ENCODE measurements at regions not wholly inside any gene's neighbourhood (a gene's known extent, or its start where the extent isn't known, plus 50 kb on each side); places are given as distances from the start of the nearest gene placed in this dataset.

DNA sequence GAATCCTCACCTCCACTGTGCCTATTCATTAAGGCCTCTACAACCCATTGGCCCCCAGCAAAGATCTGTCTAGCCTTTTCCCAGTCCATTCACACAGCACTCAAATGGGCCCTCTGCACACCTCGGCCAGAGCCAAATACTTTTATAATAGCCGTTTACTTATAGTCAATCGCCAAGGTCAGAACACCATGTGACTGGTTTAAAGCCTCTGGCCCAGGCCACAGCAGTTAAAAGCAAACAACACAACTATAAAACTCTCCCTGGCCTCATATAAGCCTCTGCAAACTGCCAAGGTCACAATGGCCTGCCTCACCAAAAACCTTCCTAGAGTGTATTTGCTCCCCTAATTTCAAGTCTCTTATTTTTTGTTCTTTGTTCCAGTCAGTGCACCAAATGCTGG is 562.6 kb downstream of the CAAP1 start:
- no peak for DNase-seq (ENCODE audit: low spot score in 2 of 2)
- Histone ChIP-seq H3K27me3 (no peaks in the 10 kb centered on the region), H3K4me3 (no peak overlapping the region), H3K36me3 (no peaks in the 10 kb centered on the region), H3K27ac (no peak overlapping the region), H3K9me3 (no peaks in the 10 kb centered on the region), H3K4me1 (no peaks in the 10 kb centered on the region)
- WGBS, 2 donors = 52 to 69% methylated on average over 3 of the region's 3 CpGs
- TF ChIP-seq EP300 (IDR thresholded peaks at IDR 0.05) = no peak
- TF ChIP-seq POLR2A (IDR thresholded peaks at IDR 0.05) = no peak
- TF ChIP-seq, protein P1, sequence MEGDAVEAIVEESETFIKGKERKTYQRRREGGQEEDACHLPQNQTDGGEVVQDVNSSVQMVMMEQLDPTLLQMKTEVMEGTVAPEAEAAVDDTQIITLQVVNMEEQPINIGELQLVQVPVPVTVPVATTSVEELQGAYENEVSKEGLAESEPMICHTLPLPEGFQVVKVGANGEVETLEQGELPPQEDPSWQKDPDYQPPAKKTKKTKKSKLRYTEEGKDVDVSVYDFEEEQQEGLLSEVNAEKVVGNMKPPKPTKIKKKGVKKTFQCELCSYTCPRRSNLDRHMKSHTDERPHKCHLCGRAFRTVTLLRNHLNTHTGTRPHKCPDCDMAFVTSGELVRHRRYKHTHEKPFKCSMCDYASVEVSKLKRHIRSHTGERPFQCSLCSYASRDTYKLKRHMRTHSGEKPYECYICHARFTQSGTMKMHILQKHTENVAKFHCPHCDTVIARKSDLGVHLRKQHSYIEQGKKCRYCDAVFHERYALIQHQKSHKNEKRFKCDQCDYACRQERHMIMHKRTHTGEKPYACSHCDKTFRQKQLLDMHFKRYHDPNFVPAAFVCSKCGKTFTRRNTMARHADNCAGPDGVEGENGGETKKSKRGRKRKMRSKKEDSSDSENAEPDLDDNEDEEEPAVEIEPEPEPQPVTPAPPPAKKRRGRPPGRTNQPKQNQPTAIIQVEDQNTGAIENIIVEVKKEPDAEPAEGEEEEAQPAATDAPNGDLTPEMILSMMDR (IDR thresholded peaks at IDR 0.05) = no peak

DNA sequence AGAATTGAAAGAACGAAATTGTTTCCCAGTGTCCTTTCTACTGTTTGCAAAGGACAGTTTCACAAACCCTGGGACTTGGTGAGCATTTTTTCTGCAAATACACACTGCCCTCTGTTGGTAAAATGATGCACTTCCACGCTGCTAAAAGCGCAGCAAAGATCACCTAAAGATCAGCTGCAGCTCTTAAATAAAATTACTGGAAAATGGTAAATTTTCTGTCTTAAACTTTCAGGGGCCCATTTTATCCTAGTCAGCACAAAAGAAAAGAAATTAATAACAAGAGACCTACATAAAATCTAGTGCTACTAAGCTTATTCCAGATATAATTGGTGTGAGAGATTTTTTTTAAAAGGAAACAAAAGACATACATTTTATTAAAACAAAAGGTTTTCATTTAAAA is 566.0 kb downstream of the CAAP1 start:
- DNase-seq (ENCODE audit: low spot score in 2 of 2) = peak in 1 of 2 donors; percentile 54
- 0% methylated on average over 3 of the region's 3 CpGs for WGBS, 2 donors
- no peak overlapping the region for H3K27ac ChIP-seq
- H3K36me3 ChIP-seq = no peaks in the 10 kb centered on the region
- H3K9me3 ChIP-seq = no peaks in the 10 kb centered on the region
- no peak for TF ChIP-seq POLR2A (IDR thresholded peaks at IDR 0.05)
- no peak for TF ChIP-seq EP300 (IDR thresholded peaks at IDR 0.05)
- TF ChIP-seq, protein P1 (IDR thresholded peaks at IDR 0.05) = peak; percentile 44 to 86 (median 66)
- H3K27me3 ChIP-seq = no peaks in the 10 kb centered on the region
- no peaks in the 10 kb centered on the region for H3K4me1 ChIP-seq
- H3K4me3 ChIP-seq = no peak overlapping the region

DNA sequence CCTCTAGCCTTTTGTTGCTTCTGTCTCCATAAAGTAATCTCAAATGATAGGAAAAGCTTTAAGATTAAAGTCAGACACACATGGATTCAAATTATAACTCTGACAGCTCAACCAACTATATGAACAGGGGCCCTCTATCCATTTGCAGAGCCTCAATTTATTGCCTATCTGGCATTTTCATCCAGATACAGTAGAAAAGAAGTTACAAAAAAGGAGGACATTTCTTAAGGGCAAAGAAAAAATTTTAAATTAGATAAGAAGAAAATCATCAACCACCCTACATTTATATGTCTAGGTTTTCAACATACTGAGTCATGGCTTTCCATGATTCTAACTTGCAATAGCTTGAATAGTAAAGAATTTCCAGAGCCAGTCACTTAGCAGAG is 567.2 kb downstream of the CAAP1 start:
- H3K27ac ChIP-seq = no peak overlapping the region
- H3K27me3 ChIP-seq = no peaks in the 10 kb centered on the region
- no peak overlapping the region for H3K4me3 ChIP-seq
- no peaks in the 10 kb centered on the region for H3K36me3 ChIP-seq
- no peaks in the 10 kb centered on the region for H3K4me1 ChIP-seq
- H3K9me3 ChIP-seq = no peaks in the 10 kb centered on the region
- TF ChIP-seq, protein P1 (IDR thresholded peaks at IDR 0.05) = no peak
- TF ChIP-seq EP300 (IDR thresholded peaks at IDR 0.05) (no peak), POLR2A (IDR thresholded peaks at IDR 0.05) (no peak)
- no peak for DNase-seq (ENCODE audit: low spot score in 2 of 2)

DNA sequence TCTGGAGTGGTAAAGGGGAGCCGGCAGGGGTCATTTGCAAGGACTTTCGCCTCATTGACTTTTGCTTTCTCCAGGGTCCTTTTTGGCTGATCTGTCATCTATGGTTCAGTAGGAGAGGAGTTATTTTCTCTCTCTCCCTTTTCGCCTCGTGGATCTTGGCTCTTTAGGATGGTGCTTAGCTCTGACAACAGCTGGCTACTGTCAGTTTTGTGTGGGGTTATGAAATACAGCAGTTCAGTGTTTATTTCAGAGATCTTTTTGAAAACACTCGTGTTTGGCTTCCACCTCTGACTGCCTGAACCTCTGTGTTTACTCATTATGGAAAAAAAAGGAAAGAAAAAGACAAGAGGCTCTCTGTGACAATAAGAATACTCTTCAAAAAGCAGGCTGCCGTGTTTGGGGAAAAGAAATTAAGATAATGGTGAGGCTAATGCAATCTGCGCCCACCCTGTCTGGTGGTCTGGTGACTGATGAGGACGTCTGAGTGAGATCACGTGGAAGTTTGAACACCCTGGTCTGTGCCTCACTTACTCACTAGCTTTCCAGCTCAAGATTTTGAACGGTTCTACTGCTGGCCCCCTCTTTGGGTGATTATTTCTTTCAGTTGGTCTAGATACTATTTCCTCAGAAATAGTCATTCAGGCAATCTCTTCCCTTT is 567.7 kb downstream of the CAAP1 start:
- Histone ChIP-seq H3K27me3 (no peaks in the 10 kb centered on the region), H3K4me3 (no peak overlapping the region), H3K27ac (no peak overlapping the region), H3K4me1 (no peaks in the 10 kb centered on the region), H3K36me3 (no peaks in the 10 kb centered on the region), H3K9me3 (no peaks in the 10 kb centered on the region)
- DNase-seq (ENCODE audit: low spot score in 2 of 2) = no peak
- WGBS, 2 donors = 29 to 37% methylated on average over 10 of the region's 10 CpGs
- TF ChIP-seq POLR2A (IDR thresholded peaks at IDR 0.05) (no peak), EP300 (IDR thresholded peaks at IDR 0.05) (no peak)
- TF ChIP-seq, protein P1 (IDR thresholded peaks at IDR 0.05) = no peak

DNA sequence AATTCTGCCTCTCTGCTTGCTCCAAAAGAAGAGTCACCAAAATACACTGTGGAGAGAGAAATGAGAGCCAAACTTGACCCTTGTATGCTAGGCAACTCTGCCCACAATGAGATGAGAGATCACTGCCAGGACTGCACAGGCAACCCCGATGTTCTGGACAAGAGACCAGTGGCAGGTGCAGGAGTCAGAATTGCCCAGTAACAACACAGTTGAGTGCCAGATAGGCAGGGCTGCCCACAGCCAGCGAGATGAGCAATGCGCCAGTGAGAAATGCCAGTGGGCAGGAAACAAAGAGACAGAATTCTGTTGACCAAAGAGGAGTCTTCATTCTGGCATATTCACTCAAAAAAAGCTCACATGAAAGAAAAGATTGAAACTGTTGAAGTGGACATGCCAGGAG is 570.7 kb downstream of the CAAP1 start:
- WGBS, 2 donors = 96 to 98% methylated on average over 3 of the region's 3 CpGs
- Histone ChIP-seq H3K27me3 (no peaks in the 10 kb centered on the region), H3K9me3 (no peaks in the 10 kb centered on the region), H3K27ac (no peak overlapping the region), H3K36me3 (no peaks in the 10 kb centered on the region), H3K4me1 (no peaks in the 10 kb centered on the region), H3K4me3 (no peak overlapping the region)
- DNase-seq (ENCODE audit: low spot score in 2 of 2) = no peak
- TF ChIP-seq, protein P1 (IDR thresholded peaks at IDR 0.05) = no peak
- TF ChIP-seq POLR2A (IDR thresholded peaks at IDR 0.05) (no peak), EP300 (IDR thresholded peaks at IDR 0.05) (no peak)
